ENCODE measurements at regions not wholly inside any gene's neighbourhood (a gene's known extent, or its start where the extent isn't known, plus 50 kb on each side); places are given as distances from the start of the nearest gene placed in this dataset.

- Histone ChIP-seq H3K4me3 (replicated peaks in 1 of 3; ENCODE audit: low read depth in 2 of 3, low read length in 3 of 3) (no peak overlapping the region), H3K27ac (ENCODE audit: low read depth in 1 of 2, low read length in 2 of 2) (no peak overlapping the region), H3K27me3 (ENCODE audit: control insufficient read depth in 2 of 2, insufficient read depth in 2 of 2, low read length in 2 of 2) (peaks cover 0 to 2% of the 10 kb centered on the region in 2 donors), H3K9ac (ENCODE audit: insufficient read depth, low read length, poor library complexity, severe bottlenecking) (no peak overlapping the region), H3K4me1 (ENCODE audit: control insufficient read depth in 1 of 2, insufficient read depth in 2 of 2, low read length in 2 of 2) (no peaks in the 10 kb centered on the region), H3K4me2 (replicated peaks; ENCODE audit: extremely low read depth, low read length, poor library complexity, severe bottlenecking) (no peak overlapping the region), H4K20me1 (ENCODE audit: insufficient read depth, low read length) (no peaks in the 10 kb centered on the region), H3K36me3 (replicated peaks in 1 of 2; ENCODE audit: control insufficient read depth in 1 of 2, insufficient read depth in 2 of 2, low read length in 2 of 2) (no peaks in the 10 kb centered on the region), H3K9me3 (replicated peaks in 1 of 2; ENCODE audit: control insufficient read depth in 1 of 2, insufficient read depth in 1 of 2, low read length in 2 of 2) (peaks cover 0 to 6% of the 10 kb centered on the region in 2 donors), H3K79me2 (ENCODE audit: insufficient read depth, low read length) (no peaks in the 10 kb centered on the region), H2AFZ (ENCODE audit: insufficient read depth, low read depth, low read length, poor library complexity, severe bottlenecking) (no peak overlapping the region)
- Mint-ChIP-seq H3K36me3 (no peaks in the 10 kb centered on the region), H3K9me3 (peaks cover 0 to 18% (median 6%) of the 10 kb centered on the region in 7 donors), H3K27me3 (ENCODE audit: low read depth in 3 of 3) (peaks cover 11 to 24% (median 15%) of the 10 kb centered on the region in 3 donors), H3K4me3 (no peak overlapping the region), H3K27ac (no peak overlapping the region), H3K4me1 (peaks cover 5% of the 10 kb centered on the region)
- DNase-seq, result no peak
- intact Hi-C loops (cut with micrococcal nuclease), result no loop called here
- 100% methylated on average over 1 of the region's 5 CpGs for WGBS (ENCODE audit: insufficient coverage)
- no peak for TF ChIP-seq CTCF (IDR thresholded peaks at IDR 0.05)
These were observed 272.4 kb downstream of the IRF8 start for GRCh38 chr16:86171329-86171728.

- Histone ChIP-seq H3K4me1 (ENCODE audit: control insufficient read depth in 1 of 2, insufficient read depth in 2 of 2, low read length in 2 of 2) (no peaks in the 10 kb centered on the region), H3K4me3 (replicated peaks in 1 of 3; ENCODE audit: low read depth in 2 of 3, low read length in 3 of 3) (no peak overlapping the region), H3K36me3 (replicated peaks in 1 of 2; ENCODE audit: control insufficient read depth in 1 of 2, insufficient read depth in 2 of 2, low read length in 2 of 2) (no peaks in the 10 kb centered on the region), H2AFZ (ENCODE audit: insufficient read depth, low read depth, low read length, poor library complexity, severe bottlenecking) (no peak overlapping the region), H3K79me2 (ENCODE audit: insufficient read depth, low read length) (no peaks in the 10 kb centered on the region), H3K27ac (ENCODE audit: low read depth in 1 of 2, low read length in 2 of 2) (no peak overlapping the region), H4K20me1 (ENCODE audit: insufficient read depth, low read length) (no peaks in the 10 kb centered on the region), H3K4me2 (replicated peaks; ENCODE audit: extremely low read depth, low read length, poor library complexity, severe bottlenecking) (no peak overlapping the region), H3K9ac (ENCODE audit: insufficient read depth, low read length, poor library complexity, severe bottlenecking) (no peak overlapping the region), H3K9me3 (replicated peaks in 1 of 2; ENCODE audit: control insufficient read depth in 1 of 2, insufficient read depth in 1 of 2, low read length in 2 of 2) (no peaks in the 10 kb centered on the region), H3K27me3 (ENCODE audit: control insufficient read depth in 2 of 2, insufficient read depth in 2 of 2, low read length in 2 of 2) (no peaks in the 10 kb centered on the region)
- peaks cover 6 to 15% (median 9%) of the 10 kb centered on the region in 3 donors for H3K27me3 Mint-ChIP-seq (ENCODE audit: low read depth in 3 of 3)
- intact Hi-C loops (cut with micrococcal nuclease), result no loop called here
- H3K27ac Mint-ChIP-seq, result no peak overlapping the region
- no peak for DNase-seq
- no peaks in the 10 kb centered on the region for H3K4me1 Mint-ChIP-seq
- no peak for TF ChIP-seq CTCF (IDR thresholded peaks at IDR 0.05)
- H3K9me3 Mint-ChIP-seq, result peaks cover 0 to 5% (median 0%) of the 10 kb centered on the region in 7 donors
- H3K36me3 Mint-ChIP-seq, result no peaks in the 10 kb centered on the region
- 80% methylated on average over 1 of the region's 3 CpGs for WGBS (ENCODE audit: insufficient coverage)
- H3K4me3 Mint-ChIP-seq, result no peak overlapping the region
These were observed 276.9 kb downstream of the IRF8 start for GRCh38 chr16:86175816-86176215.
